Stimulated activated CD4-positive, alpha-beta T cell treated with anti-CD3 and anti-CD28 coated beads, Interleukin-12 subunit alpha, Interleukin-12 subunit beta, amount 100 ng/mL, for 4 hours (primary cell): ENCODE measurements at regions not wholly inside any gene's neighbourhood (a gene's known extent, or its start where the extent isn't known, plus 50 kb on each side); places are given as distances from the start of the nearest gene placed in this dataset.

Experiments used
- DNase-seq: peaks from one replicate; pipeline ENCODE4 v3.0.0-alpha.2; 2020

DNA sequence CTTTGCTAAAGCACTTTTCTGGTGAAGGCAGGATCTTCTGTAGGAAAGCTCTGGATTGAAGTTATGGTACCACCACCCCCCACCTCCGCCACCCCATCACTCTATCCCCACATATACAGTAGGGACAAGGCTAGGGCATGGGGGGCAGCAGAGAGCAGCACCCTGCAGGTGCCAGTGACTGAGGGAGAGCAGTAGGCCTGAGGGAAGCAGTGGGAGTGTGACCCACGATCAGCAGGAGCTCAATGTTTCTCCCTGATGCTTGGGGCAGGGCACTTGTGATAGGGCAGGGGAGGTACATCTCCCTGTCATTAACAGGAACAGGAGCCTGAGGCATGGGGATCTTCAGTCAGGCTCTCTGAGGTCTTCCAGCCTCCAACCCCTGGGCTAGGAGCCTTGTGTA, 121.6 kb downstream of the ZFP36L2 start:
- no peak for DNase-seq

DNA sequence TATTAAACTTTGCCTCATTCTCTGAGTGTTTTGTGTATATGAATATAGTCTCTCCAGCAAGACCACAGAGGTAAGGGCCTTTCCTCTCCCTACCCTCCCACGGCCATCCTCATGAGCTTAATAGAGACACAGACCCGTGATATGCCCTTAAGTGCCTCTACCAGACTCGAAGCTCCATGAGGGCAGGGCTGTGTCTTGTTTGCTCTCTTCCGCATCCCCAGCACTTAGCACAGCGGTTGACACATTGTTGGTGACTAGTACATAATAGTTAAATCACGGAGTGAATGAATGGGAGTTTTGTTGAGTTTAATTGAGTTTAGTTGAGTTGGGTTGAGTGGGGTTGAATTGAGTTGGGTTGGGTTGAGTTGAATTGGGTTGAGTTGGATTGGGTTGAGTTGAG, 122.3 kb downstream of the ZFP36L2 start:
- no peak for DNase-seq

- DNase-seq = no peak
These were observed 123.4 kb downstream of the ZFP36L2 start for GRCh38 chr2:43103093-43103404.

DNA sequence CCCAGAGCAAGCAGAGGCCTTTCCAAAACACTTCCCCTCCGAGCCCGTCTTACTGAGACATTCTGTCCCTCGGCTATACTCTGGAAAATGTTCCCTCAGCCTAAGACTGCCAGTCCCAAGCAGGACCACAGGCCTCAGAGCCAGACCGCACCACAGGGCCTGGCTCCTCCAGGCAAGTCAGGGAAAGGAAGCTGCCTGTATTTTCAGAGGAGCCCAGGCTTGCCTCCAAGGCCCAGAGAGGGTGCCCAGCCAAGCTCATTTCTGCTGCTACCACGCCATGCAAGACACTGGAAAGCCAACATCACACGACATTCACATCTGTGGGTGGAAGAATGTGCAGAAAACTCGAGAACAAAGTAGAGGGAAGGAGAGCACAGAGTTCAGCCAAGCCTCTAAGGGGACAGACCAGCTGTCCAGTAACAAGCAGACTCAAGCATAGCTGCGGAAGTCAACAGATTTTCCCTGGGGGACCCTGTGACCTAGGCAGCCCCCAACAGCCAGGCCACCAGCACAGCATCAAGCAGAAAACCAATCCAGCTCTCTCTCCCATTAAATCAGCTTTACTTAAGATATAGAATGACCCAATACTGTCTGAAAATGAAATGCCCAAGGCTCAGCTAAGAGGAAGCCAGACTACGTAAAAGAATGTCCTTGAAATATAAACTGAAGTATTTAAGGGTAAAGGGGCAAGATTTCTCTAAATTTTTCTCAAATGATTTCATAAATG, 123.9 kb downstream of the ZFP36L2 start:
- no peak for DNase-seq

- DNase-seq = no peak
These were observed 124.7 kb downstream of the ZFP36L2 start for GRCh38 chr2:43101751-43102150.

GRCh38 chr2:43100883-43101662, 125.3 kb downstream of the ZFP36L2 start:
- DNase-seq = no peak

DNA sequence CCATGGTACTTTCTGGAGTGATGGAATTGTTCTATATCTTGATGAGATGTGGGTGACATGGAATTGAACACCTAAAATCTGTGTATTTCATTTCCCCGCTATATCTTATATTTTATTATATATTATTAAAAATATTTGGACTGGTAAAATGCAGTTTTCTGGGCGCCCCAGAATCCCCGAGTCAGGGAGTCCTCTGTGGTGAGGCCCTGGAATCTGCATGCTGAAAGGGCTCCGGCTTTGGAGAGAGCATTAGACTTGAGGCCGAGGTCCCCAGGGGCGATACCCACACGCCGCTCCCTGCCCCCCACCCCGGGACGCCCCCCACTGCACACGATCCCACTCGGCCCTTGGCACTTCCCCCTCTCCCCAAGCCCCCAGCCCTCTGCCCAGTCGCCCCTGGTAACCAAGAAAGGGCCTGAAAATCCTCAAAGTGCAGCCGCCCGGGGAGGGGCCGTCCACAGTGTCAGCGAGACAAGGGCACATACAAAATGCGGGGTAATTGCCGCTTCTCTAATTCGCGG, 126.0 kb downstream of the ZFP36L2 start:
- DNase-seq = no peak

DNA sequence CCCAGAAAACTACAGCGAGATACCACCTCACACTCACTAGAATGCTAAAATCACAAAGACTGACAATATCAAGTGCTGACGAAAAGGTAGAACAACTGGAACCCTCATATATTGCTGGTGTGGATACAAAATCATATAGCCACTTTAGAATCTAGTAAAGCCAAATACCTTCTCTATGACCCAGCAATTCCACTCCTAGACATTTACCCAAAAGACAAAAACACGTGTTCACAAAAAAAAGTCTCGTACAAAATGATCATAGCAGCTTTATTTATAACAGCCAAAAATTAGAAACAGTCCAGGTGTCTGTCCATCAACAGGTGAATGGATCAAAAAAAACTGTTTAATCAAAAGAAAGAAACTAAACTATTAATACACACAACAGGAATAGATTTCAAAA, 126.6 kb downstream of the ZFP36L2 start:
- no peak for DNase-seq

DNA sequence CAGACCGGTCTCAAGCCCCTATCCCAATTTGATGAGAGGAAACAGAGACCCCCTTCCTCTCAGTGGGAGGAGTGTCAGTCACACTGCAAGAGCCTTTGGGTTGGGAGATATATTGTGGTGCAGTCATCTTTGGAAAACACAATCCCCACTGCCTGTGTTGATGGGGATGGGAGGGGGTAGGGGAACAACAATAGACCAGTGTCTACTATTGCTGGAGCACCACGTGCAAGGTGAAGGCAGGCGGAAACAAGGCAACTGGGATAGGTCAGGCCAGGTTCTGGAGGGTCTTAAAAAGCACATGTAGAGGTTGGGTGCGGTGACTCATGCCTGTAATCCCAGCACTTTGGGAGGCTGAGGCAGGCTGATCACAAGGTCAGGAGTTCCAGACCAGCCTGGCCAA, 127.9 kb downstream of the ZFP36L2 start:
- no peak for DNase-seq

DNA sequence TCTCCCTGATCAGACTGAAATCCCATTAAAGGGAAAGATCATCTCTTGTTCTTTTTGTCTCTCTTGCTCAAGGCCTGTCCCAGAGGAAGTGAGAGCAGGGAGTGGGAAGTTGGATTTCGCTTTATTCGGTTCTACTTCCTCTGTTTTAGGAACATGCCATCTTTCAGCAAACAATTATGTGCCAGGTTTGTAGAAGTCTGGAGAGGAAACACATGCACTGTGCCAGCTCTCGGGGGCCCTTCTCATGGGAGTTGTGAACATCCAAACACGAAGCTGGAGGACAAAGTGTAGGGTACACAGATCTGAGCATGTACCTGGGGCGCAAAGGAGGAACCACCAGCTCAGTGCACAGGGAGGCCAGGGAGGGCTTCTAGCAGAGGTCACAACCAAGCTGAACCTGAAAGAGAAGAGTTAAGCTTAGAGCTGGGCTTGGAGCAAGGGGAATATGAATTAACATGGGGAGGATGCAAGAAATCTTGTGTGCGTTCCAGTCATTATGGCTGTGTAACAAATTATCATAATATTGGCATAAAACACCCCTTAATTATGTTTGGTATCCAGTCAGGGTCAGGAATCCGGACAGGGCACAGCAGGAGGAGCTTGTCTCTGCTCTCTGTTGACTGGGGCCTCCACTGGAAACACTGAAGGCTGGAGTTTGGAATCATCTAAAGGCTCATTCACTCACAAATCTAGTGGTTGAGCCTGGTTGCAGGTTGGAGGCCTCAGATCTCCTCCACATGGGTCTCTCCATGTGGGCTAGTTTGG, 128.6 kb downstream of the ZFP36L2 start:
- DNase-seq = no peak

DNA sequence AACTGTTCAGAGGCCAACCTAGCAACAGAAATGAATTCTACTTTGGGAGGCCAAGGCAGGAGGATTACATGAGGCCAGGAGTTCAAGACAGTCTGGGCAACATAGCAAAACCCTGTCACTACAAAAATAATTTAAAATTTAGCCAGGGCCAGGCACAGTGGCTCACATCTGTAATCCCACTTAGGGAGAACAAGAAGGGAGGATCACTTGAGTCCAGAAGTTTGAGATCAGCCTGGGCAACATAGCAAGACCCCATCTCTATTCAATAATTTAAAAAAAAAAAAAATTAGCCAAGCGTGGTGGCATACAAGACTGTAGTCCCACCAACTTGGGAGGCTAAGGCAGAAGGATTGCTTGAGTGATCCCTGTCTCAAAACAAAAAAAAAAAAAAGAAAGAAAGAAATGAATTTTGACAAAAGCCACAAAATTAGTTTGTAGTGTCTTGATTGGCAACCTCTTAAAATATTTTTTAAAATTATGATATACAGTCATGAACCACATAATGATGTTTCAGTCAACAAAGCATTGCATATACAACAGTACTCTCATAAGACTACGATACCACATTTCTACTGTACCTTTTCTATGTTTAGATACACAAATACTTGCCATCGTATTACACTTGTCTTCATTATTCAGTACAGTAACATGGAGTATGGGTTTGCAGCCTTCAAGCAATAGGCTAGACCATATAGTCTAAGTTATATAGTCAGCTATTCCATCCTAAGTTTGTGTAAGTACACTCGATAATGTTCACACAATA, 130.7 kb downstream of the ZFP36L2 start:
- DNase-seq = no peak

DNA sequence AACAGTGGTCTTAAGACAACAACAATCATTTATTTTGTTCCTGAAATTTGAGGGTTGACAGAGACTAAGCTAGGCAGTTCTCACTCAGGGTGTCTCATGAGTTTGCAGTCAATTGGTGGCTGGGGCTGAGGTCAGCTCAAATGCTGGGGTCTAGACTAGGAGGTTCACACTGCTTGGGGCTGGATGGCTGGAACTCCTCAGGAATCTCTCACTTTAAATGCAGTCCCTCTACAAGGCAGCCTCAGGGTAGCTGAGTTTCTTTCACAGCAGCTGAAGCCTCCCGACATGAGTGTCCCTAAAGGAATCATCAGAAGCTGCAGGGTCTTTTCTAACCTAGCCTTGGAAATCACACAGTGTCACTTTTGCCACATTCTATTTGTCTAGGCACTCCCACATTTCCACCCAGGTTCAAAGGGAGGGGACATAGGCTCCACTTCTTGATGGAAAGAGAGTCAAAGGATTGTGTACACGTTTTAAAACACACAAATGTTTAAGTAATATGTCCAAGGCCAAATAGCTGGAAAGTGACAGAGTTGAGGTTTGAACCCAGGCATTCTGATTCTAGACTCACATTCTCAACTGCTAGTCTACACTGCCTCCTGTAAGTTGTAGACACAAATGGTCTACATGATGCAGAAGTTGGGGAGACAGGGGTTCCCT, 133.8 kb downstream of the ZFP36L2 start:
- DNase-seq = no peak

DNA sequence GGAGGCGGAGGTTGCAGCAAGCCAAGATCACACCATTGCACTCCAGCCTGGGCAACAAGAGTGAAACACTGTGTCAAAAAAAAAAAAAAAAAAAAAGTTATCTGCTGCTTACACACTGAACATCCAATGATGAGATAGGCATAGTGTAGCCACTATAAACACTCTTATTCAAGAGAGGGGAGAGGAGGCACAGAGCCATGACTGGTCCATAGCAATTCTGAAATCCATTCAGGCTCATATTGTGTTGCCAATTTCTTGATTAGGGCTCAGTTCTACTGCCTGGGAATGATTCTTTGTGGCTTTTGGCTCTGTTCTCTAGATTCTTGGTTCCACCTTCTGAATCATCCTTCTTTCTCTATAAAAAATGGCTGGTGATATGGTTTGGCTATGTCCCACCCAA, 136.1 kb downstream of the ZFP36L2 start:
- no peak for DNase-seq

GRCh38 chr2:43088143-43089073, 138.0 kb downstream of the ZFP36L2 start:
- no peak for DNase-seq

DNA sequence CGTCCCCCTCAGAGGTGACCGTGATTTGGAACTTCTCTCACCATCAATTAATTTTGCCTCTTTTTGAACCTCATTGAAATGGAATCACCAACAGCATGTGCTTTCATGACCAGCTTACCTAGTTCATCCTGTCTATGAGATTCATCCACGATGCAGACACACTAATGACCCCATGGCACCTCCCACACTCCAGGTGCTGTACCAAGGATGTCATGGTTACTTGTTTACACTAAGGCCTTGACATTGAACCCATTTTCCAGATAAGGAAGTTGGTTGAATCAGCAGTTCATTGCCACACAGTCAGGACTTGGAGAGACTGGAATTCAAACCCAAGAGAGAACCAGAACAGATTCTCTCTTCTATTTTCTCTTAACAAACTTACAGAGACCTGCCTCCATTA, 139.0 kb downstream of the ZFP36L2 start:
- no peak for DNase-seq

DNA sequence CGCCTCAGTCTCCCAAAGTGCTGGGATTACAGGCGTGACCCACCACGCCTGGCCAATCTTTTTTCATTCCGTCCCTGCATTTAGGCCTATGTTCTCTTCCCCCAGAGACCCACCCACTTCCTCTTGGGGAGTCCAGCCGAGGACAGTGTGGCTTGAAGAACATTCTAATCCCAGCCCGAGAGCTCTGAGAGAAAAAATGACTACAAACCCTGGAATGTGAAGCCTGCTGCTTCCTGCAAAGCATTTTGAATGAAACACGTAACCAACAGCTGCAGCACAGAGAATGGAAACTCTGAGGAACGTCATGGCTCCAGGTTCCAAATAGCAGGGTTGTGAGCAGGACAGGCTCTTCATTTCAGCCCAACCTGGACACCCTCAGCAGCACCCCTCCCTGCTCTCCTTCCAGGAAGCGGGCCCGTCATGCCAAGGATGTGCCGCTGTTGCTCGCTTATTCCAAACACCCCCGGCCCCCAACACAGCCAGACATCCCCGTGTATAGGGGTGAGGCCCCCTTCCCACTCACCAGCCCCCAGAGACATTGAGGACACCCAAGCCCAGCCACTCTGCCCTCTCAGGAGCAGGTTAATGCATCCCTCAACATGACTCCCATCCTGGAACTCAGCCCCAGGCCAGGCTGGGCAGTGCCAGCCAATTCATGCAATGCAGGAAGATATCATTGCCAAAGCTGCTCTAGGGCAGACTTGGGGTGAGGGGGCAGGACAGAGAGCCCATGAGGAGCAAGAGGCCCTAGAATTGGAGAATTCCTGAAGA, 139.8 kb downstream of the ZFP36L2 start:
- no peak for DNase-seq

GRCh38 chr2:43085929-43086328, 140.5 kb downstream of the ZFP36L2 start:
- no peak for DNase-seq

DNA sequence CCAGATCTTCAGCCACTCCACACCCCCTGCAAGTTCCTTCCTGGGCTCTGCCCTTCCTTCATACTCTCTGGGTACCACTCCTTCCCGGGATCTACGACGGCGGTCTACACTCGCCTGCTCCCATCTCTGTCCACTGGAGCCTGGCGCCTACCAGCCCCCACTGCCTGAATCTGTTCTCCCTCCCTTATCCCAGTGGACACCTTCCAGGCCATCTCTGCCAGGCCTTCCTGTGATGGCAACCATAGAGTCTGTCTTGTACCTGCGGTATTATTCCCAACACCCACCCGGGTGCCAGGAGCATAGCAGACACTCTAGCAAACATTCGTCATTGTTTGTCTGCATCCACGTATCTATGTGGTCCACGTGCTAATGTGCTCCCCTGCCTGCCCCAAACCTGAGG, 140.9 kb downstream of the ZFP36L2 start:
- no peak for DNase-seq

- no peak for DNase-seq
These were observed 141.7 kb downstream of the ZFP36L2 start for GRCh38 chr2:43084699-43085091.
